Upper lobe of left lung (tissue), 6 donors: ENCODE measurements at regions not wholly inside any gene's neighbourhood (a gene's known extent, or its start where the extent isn't known, plus 50 kb on each side); places are given as distances from the start of the nearest gene placed in this dataset.
A peak's percentile ranks its signal among the peaks of the same experiment; 100 is the strongest.

Experiments used
- ATAC-seq, 2 donors: fragments of 200-7000 bp; cut with Tn5 transposase; one replicate each; pipeline ENCODE4 v1.9.1; 2022; ENCODE audit warnings: mild to moderate bottlenecking in 2 of 2, moderate library complexity in 2 of 2; ENCODE audit not compliant: low FRiP score in 2 of 2
- DNase-seq, 2 donors: peaks; one replicate each; pipeline ENCODE4 v3.0.0-alpha.2; 2019 to 2020
- H3K27ac ChIP-seq, 4 donors: fragments of 200-600 bp; sonication (generic); one replicate each; pipeline ENCODE4 v1.5.1; 2016 to 2019
- H3K27me3 ChIP-seq, 4 donors: fragments of 200-600 bp; sonication (generic); one replicate each; pipeline ENCODE4 v1.5.1; 2017 to 2019
- H3K36me3 ChIP-seq, 4 donors: fragments of 200-600 bp; sonication (generic); one replicate each; pipeline ENCODE4 v1.5.1; 2016 to 2019
- H3K4me1 ChIP-seq, 4 donors: fragments of 200-600 bp; sonication (generic); one replicate each; pipeline ENCODE4 v1.5.1; 2018 to 2019
- H3K4me3 ChIP-seq, 4 donors: fragments of 200-600 bp; sonication (generic); one replicate each; pipeline ENCODE4 v1.5.1; 2017 to 2019; ENCODE audit warnings: mild to moderate bottlenecking in 2 of 4, moderate library complexity in 1 of 4
- H3K9me3 ChIP-seq, 4 donors: fragments of 200-600 bp; sonication (generic); one replicate each; pipeline ENCODE4 v1.5.1; 2018 to 2019
- EP300 ChIP-seq, 4 donors: sonication (generic); formaldehyde crosslinking; IDR thresholded peaks; one replicate each; pipeline ENCODE4 v1.5.1; 2017; ENCODE audit warnings: antibody characterized with exemption in 4 of 4, control low read depth in 2 of 4
- POLR2A ChIP-seq, 4 donors: fragments of 450-650 bp; IDR thresholded peaks; one replicate each; pipeline ENCODE4 v1.5.1; 2016 to 2017; ENCODE audit warnings: antibody characterized with exemption in 4 of 4, mild to moderate bottlenecking in 2 of 4
- POLR2AphosphoS5 ChIP-seq, 2 donors: sonication (generic); formaldehyde crosslinking; IDR thresholded peaks; one replicate each; pipeline ENCODE4 v1.5.1; 2017; ENCODE audit warnings: antibody characterized with exemption in 2 of 2
- WGBS, 2 donors: methylation state at CpG; one replicate each; pipeline ENCODE4 v1.1.5; 2017 to 2018; 5-methylcytosine and 5-hydroxymethylcytosine counted together
- TF ChIP-seq, protein P1 (sequence below), 6 experiments: fragments of 450-650 bp in 4 of 6; fragments of 200-600 bp in 2 of 6; sonication (generic) in 2 of 6; IDR thresholded peaks; one replicate each; pipeline ENCODE4 v1.5.1; 2016 to 2019; ENCODE audit warnings: antibody characterized with exemption in 6 of 6
- donor health status: DM: no; HTN: no; CAD: no; lungs with moderate emphysema.
- donor health status: DM: no; HTN: yes; CAD: no; lungs with severe emphysema.

DNA sequence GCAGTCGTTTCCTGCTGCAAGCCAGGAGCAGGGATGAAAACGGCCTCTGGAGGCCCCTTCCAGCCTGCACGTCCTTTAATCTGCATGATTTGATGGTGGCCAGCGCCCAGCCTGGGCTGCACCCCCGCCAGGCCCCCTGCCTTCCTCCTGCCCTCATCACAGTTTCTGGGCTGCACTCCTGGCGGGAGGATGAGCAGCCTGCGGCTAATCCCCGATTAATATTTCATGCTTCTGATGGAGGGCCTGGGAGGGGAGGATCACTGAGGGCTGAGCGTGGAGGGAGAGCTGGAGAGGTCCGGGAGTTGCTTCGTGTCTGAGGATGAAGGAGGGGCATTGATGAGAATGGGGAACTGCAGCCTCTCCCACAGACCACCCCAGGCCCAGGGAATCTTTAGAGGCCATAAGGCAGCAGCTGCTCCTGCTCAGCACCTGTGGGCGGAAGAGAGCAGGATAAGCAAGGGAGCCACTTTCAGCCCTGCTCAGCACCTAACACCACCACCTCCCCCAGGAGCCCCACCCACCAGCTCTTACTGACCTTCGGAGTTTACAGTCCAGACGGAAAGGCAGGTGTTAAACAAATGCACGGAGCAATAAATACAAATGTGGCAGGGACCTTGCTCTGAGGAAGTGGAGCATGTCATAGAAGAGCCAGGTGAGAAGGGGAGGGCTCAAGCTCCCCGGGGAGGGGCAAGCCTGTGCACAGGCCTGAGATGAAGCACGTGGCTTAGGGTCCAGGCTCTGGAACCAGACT lies 135.0 kb upstream of the NECTIN1 start:
- Histone ChIP-seq H3K9me3 (no peaks in the 10 kb centered on the region), H3K36me3 (no peaks in the 10 kb centered on the region), H3K27ac (no peak overlapping the region), H3K4me1 (no peaks in the 10 kb centered on the region), H3K27me3 (no peaks in the 10 kb centered on the region), H3K4me3 (no peak overlapping the region)
- WGBS, 2 donors = 54 to 56% methylated on average over 17 of the region's 17 CpGs
- ATAC-seq (no peak), DNase-seq (peak in 1 of 2 donors; percentile 23)
- TF ChIP-seq POLR2A (IDR thresholded peaks at IDR 0.05) (no peak), POLR2AphosphoS5 (IDR thresholded peaks at IDR 0.05) (no peak), EP300 (IDR thresholded peaks at IDR 0.05) (no peak)
- TF ChIP-seq, protein P1, sequence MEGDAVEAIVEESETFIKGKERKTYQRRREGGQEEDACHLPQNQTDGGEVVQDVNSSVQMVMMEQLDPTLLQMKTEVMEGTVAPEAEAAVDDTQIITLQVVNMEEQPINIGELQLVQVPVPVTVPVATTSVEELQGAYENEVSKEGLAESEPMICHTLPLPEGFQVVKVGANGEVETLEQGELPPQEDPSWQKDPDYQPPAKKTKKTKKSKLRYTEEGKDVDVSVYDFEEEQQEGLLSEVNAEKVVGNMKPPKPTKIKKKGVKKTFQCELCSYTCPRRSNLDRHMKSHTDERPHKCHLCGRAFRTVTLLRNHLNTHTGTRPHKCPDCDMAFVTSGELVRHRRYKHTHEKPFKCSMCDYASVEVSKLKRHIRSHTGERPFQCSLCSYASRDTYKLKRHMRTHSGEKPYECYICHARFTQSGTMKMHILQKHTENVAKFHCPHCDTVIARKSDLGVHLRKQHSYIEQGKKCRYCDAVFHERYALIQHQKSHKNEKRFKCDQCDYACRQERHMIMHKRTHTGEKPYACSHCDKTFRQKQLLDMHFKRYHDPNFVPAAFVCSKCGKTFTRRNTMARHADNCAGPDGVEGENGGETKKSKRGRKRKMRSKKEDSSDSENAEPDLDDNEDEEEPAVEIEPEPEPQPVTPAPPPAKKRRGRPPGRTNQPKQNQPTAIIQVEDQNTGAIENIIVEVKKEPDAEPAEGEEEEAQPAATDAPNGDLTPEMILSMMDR (IDR thresholded peaks at IDR 0.05) = no peak

DNA sequence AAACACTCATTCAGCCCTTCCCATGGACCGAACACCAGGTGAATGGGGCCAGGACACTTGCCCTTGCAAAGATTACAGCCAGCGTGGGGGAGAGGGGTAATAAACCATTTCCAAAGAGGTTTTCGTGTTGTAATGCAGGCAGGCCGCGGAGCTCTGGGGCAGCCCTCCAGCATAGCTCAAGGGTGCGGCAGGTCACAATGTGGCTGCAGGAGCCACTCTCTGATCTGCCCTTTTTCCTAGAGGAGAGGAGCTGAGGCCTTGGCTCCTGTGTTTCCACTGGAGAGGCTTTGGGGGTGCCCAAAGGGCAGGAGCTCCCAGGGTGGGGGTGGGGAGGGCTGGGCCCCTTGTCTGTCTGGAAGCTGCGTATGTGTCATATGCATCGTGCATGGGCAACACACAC lies 134.2 kb upstream of the NECTIN1 start:
- peak in 1 of 2 donors; percentile 37 for DNase-seq
- ATAC-seq = no peak
- Histone ChIP-seq H3K4me1 (no peaks in the 10 kb centered on the region), H3K27me3 (no peaks in the 10 kb centered on the region), H3K36me3 (no peaks in the 10 kb centered on the region), H3K27ac (no peak overlapping the region), H3K9me3 (no peaks in the 10 kb centered on the region), H3K4me3 (no peak overlapping the region)
- 83 to 85% methylated on average over 8 of the region's 8 CpGs for WGBS, 2 donors
- TF ChIP-seq, protein P1 (IDR thresholded peaks at IDR 0.05) = no peak
- TF ChIP-seq POLR2A (IDR thresholded peaks at IDR 0.05) (no peak), POLR2AphosphoS5 (IDR thresholded peaks at IDR 0.05) (no peak), EP300 (IDR thresholded peaks at IDR 0.05) (no peak)

DNA sequence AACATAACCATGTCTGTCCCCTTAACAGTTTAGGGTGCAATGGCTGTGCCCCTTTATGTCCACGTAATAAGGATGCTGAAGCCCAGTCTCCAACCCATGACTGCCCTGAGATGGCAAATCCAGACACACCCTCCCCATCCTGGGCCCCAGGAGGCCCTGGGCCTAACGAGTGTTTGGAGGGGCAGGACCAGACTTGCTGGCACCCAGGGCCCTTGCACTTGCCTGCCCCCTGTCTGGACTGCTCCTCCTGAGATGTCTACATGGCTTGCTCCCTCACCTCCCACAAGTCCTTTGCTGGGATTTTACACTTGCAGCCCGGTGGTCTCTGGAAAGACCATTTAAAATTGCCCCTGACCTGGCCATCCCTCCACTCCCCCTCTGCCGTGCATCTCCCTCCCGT lies 132.2 kb upstream of the NECTIN1 start:
- Histone ChIP-seq H3K9me3 (no peaks in the 10 kb centered on the region), H3K4me3 (no peak overlapping the region), H3K36me3 (no peaks in the 10 kb centered on the region), H3K4me1 (no peaks in the 10 kb centered on the region), H3K27me3 (no peaks in the 10 kb centered on the region), H3K27ac (no peak overlapping the region)
- WGBS, 2 donors = 56 to 64% methylated on average over 5 of the region's 5 CpGs
- ATAC-seq (no peak), DNase-seq (no peak)
- no peak for TF ChIP-seq POLR2A (IDR thresholded peaks at IDR 0.05)
- TF ChIP-seq EP300 (IDR thresholded peaks at IDR 0.05) = no peak
- no peak for TF ChIP-seq POLR2AphosphoS5 (IDR thresholded peaks at IDR 0.05)
- TF ChIP-seq, protein P1 (IDR thresholded peaks at IDR 0.05) = no peak

DNA sequence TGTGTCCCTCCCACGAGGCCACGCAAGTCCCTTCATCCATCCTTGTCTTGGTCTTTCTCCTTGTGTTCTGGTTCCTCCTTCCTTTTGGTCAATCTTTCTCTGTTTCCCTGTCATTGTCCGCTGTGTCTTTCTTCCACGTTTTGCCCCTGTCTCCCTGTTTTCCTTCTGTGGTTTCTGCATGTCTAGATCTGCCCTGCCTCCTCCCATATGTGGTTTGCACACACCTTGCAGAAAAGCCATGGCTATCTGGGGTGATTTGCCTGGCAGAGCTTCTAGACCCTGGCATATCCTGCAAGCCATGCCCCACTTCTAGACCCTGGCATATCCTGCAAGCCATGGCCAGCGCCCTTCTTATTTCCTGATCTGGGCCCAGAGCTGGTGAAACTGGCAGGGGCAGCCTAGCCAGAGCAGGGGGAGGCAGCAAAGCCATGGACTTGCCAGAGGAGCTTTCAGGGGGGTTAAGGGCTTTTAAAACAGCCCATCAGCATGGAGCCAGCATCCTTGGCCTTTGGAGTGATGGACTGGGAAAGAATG lies 131.6 kb upstream of the NECTIN1 start:
- ATAC-seq (no peak), DNase-seq (no peak)
- no peaks in the 10 kb centered on the region for H3K4me1 ChIP-seq
- H3K36me3 ChIP-seq = no peaks in the 10 kb centered on the region
- no peak overlapping the region for H3K4me3 ChIP-seq
- WGBS, 2 donors = 75 to 83% methylated on average over 5 of the region's 5 CpGs
- TF ChIP-seq, protein P1 (IDR thresholded peaks at IDR 0.05) = no peak
- no peak for TF ChIP-seq POLR2A (IDR thresholded peaks at IDR 0.05)
- no peak for TF ChIP-seq EP300 (IDR thresholded peaks at IDR 0.05)
- H3K9me3 ChIP-seq = no peaks in the 10 kb centered on the region
- no peaks in the 10 kb centered on the region for H3K27me3 ChIP-seq
- no peak overlapping the region for H3K27ac ChIP-seq

DNA sequence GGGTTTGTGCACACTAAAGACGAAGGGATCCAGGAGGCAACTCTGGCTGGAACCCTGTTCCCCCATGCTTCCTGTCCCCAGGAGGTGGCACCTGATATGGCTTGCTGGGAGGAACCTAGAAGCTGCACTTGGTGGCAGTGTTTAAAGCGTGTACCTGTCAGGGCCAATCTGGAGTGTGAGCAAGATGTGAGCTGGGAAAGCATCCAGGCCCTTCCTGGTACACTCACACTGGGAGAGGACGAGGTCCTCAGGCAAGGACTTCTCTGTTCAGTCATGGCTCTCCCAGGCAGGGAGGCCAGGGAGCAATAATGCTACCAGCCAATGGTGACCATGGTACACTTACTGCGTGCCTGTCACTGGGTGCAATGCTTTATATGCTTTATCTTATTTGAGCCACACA lies 130.7 kb upstream of the NECTIN1 start:
- Histone ChIP-seq H3K4me1 (no peaks in the 10 kb centered on the region), H3K4me3 (no peak overlapping the region), H3K27ac (no peak overlapping the region), H3K27me3 (no peaks in the 10 kb centered on the region), H3K36me3 (no peaks in the 10 kb centered on the region), H3K9me3 (no peaks in the 10 kb centered on the region)
- TF ChIP-seq, protein P1 (IDR thresholded peaks at IDR 0.05) = no peak
- TF ChIP-seq EP300 (IDR thresholded peaks at IDR 0.05) = no peak
- no peak for TF ChIP-seq POLR2AphosphoS5 (IDR thresholded peaks at IDR 0.05)
- TF ChIP-seq POLR2A (IDR thresholded peaks at IDR 0.05) = no peak
- DNase-seq (no peak), ATAC-seq (no peak)
- WGBS, 2 donors = 76 to 96% methylated on average over 2 to 4 of the region's 4 CpGs
